HepG2 (cell line): ENCODE measurements at regions not wholly inside any gene's neighbourhood (a gene's known extent, or its start where the extent isn't known, plus 50 kb on each side); places are given as distances from the start of the nearest gene placed in this dataset.

ENCODE experiments used
- FUBP1 ChIP-seq: sonication (generic); formaldehyde crosslinking; IDR thresholded peaks from 2 replicates; pipeline ENCODE4 v1.5.1; 2020; ENCODE audit warnings: missing genetic modification reagents, mild to moderate bottlenecking, borderline replicate concordance
- MEIS1 ChIP-seq: sonication (generic); formaldehyde crosslinking; IDR thresholded peaks from 2 replicates; pipeline ENCODE4 v1.9.0; 2021; ENCODE audit warnings: mild to moderate bottlenecking, missing genetic modification reagents, moderate library complexity, borderline replicate concordance
- MXD1 ChIP-seq: sonication (generic); formaldehyde crosslinking; IDR thresholded peaks from 2 replicates; pipeline ENCODE4 v1.4.0; 2020; ENCODE audit warnings: mild to moderate bottlenecking, missing genetic modification reagents
- MXD4 ChIP-seq: IDR thresholded peaks from 2 replicates; pipeline ENCODE4 v1.6.1; 2016; ENCODE audit warnings: mild to moderate bottlenecking, missing biosample characterization, missing genetic modification reagents
- NFYC ChIP-seq: IDR thresholded peaks from 2 replicates; pipeline ENCODE4 v1.6.1; 2016; ENCODE audit warnings: missing genetic modification reagents, missing compliant biosample characterization
- RFXAP ChIP-seq: sonication (generic); formaldehyde crosslinking; IDR thresholded peaks from 2 replicates; pipeline ENCODE4 v1.4.0; 2020; ENCODE audit warnings: missing genetic modification reagents, borderline replicate concordance
- RNF2 ChIP-seq: fragments of 450-650 bp; conservative IDR thresholded peaks from 2 replicates; pipeline ENCODE4 v1.6.1; 2016; ENCODE audit warnings: low read depth
- RORA ChIP-seq: sonication (generic); formaldehyde crosslinking; IDR thresholded peaks from 2 replicates; pipeline ENCODE4 v1.5.0; 2020; ENCODE audit warnings: mild to moderate bottlenecking, missing genetic modification reagents, moderate library complexity
- SKI ChIP-seq: fragments of 450-650 bp; IDR thresholded peaks from one replicate; pipeline ENCODE4 v1.6.1; 2018; ENCODE audit warnings: mild to moderate bottlenecking; ENCODE audit not compliant: partially characterized antibody
- ZFP36 ChIP-seq: fragments of 150-350 bp; IDR thresholded peaks from 2 replicates; pipeline ENCODE4 v1.6.1; 2018; ENCODE audit warnings: borderline replicate concordance, low read length, low read depth; ENCODE audit not compliant: partially characterized antibody
- ZFY ChIP-seq: sonication (generic); formaldehyde crosslinking; IDR thresholded peaks from 2 replicates; pipeline ENCODE4 v1.4.0; 2020; ENCODE audit warnings: missing genetic modification reagents
- ZNF567 ChIP-seq: sonication (generic); formaldehyde crosslinking; IDR thresholded peaks from 2 replicates; pipeline ENCODE4 v1.8.1; 2023; ENCODE audit warnings: mild to moderate bottlenecking, missing genetic modification reagents, borderline replicate concordance
- ZNF652 ChIP-seq: IDR thresholded peaks from 2 replicates; pipeline ENCODE4 v1.6.1; 2016; ENCODE audit warnings: low read depth, borderline replicate concordance
- ZNF660 ChIP-seq: sonication (generic); formaldehyde crosslinking; IDR thresholded peaks from 2 replicates; pipeline ENCODE4 v1.5.1; 2020; ENCODE audit warnings: mild to moderate bottlenecking, low read depth, missing genetic modification reagents, borderline replicate concordance
- ZNF724P ChIP-seq: sonication (generic); formaldehyde crosslinking; IDR thresholded peaks from 2 replicates; pipeline ENCODE4 v1.8.0; 2022; ENCODE audit warnings: missing genetic modification reagents, borderline replicate concordance
- TF ChIP-seq, protein P1 (sequence below): IDR thresholded peaks from 2 replicates; pipeline ENCODE4 v1.6.1; 2016; ENCODE audit warnings: low read depth
- TF ChIP-seq, protein P2 (sequence below): sonication (generic); formaldehyde crosslinking; IDR thresholded peaks from 2 replicates; pipeline ENCODE4 v1.5.0; 2020; ENCODE audit warnings: mild to moderate bottlenecking, missing genetic modification reagents, borderline replicate concordance
- TF ChIP-seq, protein P3 (sequence below): sonication (generic); formaldehyde crosslinking; IDR thresholded peaks from 2 replicates; pipeline ENCODE4 v1.4.0; 2020; ENCODE audit warnings: low read depth, mild to moderate bottlenecking, missing genetic modification reagents
- TF ChIP-seq, protein P4 (sequence below): sonication (generic); formaldehyde crosslinking; conservative IDR thresholded peaks from 2 replicates; pipeline ENCODE4 v1.8.0; 2022; ENCODE audit warnings: missing genetic modification reagents
- TF ChIP-seq, protein P5 (sequence below): IDR thresholded peaks from 2 replicates; pipeline ENCODE4 v1.6.1; 2012; ENCODE audit warnings: low read depth, low read length, improper control_type of control experiment

DNA sequence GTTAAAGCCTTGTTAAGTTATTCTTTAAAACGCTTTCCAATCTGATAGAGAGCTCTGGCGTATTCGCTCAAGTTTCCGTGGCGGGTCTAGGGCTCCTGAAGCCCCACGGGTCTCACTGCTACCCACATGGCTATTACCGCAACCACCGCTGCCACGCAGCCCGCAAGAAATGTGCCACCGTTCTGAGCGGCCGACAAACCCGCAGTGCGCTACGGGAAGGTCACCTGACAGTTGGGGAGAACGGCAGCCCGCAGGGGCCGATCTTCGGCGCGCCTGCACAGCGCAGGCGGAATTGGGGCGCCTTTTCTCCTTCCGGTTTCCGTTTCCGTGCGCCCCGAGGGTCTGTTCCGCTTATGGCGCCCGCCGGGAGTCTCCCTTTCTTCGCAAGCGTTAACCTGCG is 76.6 kb upstream of the SNRPN start (continued):
- TF ChIP-seq MXD4 (CRISPR knock-in tag) (peak; percentile 31; the same call in 1 of the 2 replicates), RORA (CRISPR knock-in tag) (no peak), NFYC (CRISPR knock-in tag) (0 out of 2 replicates have a peak, but pooled peaks have one; percentile 30), ZNF660 (CRISPR knock-in tag) (no peak), RFXAP (no peak), SKI (no peak), ZNF652 (CRISPR knock-in tag) (no peak), ZNF724P (CRISPR knock-in tag) (no peak), ZFY (CRISPR knock-in tag) (peak; percentile 51), MXD1 (no peak), MEIS1 (no peak), ZNF567 (CRISPR knock-in tag) (no peak), FUBP1 (CRISPR knock-in tag) (no peak), ZFP36 (no peak), RNF2 (no peak)
- TF ChIP-seq, protein P1, sequence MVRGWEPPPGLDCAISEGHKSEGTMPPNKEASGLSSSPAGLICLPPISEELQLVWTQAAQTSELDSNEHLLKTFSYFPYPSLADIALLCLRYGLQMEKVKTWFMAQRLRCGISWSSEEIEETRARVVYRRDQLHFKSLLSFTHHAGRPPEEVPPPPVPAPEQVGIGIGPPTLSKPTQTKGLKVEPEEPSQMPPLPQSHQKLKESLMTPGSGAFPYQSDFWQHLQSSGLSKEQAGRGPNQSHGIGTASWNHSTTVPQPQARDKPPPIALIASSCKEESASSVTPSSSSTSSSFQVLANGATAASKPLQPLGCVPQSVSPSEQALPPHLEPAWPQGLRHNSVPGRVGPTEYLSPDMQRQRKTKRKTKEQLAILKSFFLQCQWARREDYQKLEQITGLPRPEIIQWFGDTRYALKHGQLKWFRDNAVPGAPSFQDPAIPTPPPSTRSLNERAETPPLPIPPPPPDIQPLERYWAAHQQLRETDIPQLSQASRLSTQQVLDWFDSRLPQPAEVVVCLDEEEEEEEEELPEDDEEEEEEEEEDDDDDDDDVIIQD (CRISPR knock-in tag) = peak; percentile 13; the same call in 1 of the 2 replicates
- TF ChIP-seq, protein P2, sequence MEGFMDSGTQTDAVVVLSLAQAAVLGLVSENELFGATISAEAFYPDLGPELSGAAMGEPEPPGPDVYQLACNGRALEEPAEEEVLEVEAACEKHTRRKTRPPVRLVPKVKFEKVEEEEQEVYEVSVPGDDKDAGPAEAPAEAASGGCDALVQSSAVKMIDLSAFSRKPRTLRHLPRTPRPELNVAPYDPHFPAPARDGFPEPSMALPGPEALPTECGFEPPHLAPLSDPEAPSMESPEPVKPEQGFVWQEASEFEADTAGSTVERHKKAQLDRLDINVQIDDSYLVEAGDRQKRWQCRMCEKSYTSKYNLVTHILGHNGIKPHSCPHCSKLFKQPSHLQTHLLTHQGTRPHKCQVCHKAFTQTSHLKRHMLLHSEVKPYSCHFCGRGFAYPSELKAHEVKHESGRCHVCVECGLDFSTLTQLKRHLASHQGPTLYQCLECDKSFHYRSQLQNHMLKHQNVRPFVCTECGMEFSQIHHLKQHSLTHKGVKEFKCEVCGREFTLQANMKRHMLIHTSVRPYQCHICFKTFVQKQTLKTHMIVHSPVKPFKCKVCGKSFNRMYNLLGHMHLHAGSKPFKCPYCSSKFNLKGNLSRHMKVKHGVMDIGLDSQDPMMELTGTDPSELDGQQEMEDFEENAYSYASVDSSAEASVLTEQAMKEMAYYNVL (CRISPR knock-in tag) = 0 out of 2 replicates have a peak, but pooled peaks have one; percentile 33
- TF ChIP-seq, protein P3, sequence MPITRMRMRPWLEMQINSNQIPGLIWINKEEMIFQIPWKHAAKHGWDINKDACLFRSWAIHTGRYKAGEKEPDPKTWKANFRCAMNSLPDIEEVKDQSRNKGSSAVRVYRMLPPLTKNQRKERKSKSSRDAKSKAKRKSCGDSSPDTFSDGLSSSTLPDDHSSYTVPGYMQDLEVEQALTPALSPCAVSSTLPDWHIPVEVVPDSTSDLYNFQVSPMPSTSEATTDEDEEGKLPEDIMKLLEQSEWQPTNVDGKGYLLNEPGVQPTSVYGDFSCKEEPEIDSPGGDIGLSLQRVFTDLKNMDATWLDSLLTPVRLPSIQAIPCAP (CRISPR knock-in tag) = no peak
- TF ChIP-seq, protein P4, sequence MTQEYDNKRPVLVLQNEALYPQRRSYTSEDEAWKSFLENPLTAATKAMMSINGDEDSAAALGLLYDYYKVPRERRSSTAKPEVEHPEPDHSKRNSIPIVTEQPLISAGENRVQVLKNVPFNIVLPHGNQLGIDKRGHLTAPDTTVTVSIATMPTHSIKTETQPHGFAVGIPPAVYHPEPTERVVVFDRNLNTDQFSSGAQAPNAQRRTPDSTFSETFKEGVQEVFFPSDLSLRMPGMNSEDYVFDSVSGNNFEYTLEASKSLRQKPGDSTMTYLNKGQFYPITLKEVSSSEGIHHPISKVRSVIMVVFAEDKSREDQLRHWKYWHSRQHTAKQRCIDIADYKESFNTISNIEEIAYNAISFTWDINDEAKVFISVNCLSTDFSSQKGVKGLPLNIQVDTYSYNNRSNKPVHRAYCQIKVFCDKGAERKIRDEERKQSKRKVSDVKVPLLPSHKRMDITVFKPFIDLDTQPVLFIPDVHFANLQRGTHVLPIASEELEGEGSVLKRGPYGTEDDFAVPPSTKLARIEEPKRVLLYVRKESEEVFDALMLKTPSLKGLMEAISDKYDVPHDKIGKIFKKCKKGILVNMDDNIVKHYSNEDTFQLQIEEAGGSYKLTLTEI (CRISPR knock-in tag) = no peak
- TF ChIP-seq, protein P5, sequence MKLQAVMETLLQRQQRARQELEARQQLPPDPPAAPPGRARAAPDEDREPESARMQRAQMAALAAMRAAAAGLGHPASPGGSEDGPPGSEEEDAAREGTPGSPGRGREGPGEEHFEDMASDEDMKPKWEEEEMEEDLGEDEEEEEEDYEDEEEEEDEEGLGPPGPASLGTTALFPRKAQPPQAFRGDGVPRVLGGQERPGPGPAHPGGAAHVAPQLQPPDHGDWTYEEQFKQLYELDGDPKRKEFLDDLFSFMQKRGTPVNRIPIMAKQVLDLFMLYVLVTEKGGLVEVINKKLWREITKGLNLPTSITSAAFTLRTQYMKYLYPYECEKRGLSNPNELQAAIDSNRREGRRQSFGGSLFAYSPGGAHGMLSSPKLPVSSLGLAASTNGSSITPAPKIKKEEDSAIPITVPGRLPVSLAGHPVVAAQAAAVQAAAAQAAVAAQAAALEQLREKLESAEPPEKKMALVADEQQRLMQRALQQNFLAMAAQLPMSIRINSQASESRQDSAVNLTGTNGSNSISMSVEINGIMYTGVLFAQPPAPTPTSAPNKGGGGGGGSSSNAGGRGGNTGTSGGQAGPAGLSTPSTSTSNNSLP = no peak
